ENCODE measurements at regions not wholly inside any gene's neighbourhood (a gene's known extent, or its start where the extent isn't known, plus 50 kb on each side); places are given as distances from the start of the nearest gene placed in this dataset.

DNA sequence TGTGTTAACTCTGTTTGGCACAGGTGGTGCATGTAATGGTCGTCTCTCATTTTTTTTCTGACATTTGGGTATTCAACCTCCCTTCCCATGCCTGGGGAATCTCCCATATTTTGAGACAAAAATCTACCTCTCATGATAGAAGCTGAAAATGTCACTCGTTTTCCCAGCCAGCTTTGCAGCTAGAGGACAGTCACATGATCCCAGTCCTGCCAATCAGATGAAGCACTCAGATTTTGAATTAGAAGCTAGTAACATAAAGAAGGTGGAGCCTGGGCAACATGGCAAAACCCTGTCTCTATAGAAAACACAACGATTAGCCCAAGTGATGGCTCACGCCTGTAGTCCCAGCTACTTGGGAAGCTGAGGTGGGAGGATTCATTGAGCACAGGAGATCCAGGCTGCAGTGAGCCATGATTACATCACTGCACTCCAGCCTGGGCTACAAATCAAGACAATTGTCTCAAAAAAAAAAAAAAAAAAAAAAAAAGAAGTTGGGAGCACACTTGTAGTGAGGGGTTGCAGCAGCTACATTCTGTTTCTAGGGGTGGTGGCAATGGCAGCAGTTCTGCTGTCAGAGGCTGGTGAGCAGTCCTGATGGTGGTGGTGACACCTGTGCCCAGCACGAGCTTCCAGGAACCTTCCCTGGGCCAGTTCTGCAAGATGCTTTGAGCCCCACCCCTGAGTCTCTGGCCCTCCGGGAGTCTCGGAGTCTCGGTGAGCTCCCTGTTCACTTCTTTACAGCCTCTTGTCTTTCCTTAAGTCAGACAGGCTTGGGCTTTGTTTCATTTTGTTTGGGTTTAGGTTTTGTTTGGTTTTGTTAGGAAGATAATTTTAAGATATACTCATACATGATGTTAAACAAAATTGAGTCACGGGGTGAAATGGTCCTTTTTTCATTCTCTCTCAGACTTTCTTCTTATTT, 94.1 kb upstream of the KCNG1 start:
- no peaks in the 10 kb centered on the region for H3K79me2 ChIP-seq (ENCODE audit: control insufficient read depth, insufficient read depth, low read length)
- no peak overlapping the region for H3K56ac ChIP-seq (ENCODE audit: low read length)
- peaks cover 11% of the 10 kb centered on the region for H3K4me1 ChIP-seq (ENCODE audit: control insufficient read depth, low read depth, low read length)
- H3K9ac ChIP-seq (ENCODE audit: low read length), result no peak overlapping the region
- no peak overlapping the region for H3K4me3 ChIP-seq (ENCODE audit: low read length)
- H2BK15ac ChIP-seq (replicated peaks; ENCODE audit: low read depth), result no peak overlapping the region
- no peak overlapping the region for H3K23ac ChIP-seq (ENCODE audit: low read length)
- no peak overlapping the region for H2AK5ac ChIP-seq (ENCODE audit: low read length)
- H3K4me2 ChIP-seq (ENCODE audit: low read length), result no peak overlapping the region
- no peak overlapping the region for H2BK120ac ChIP-seq (ENCODE audit: low read depth, low read length)
- no peak overlapping the region for H3K4ac ChIP-seq (ENCODE audit: low read depth, low read length)
- H3K18ac ChIP-seq (ENCODE audit: low read length), result no peak overlapping the region
- DNase-seq, result no peak
- no peak overlapping the region for H4K5ac ChIP-seq (ENCODE audit: low read length)
- H3K27me3 ChIP-seq (ENCODE audit: insufficient read depth, low read length, poor library complexity), result no peaks in the 10 kb centered on the region
- H3K27ac ChIP-seq (ENCODE audit: low read depth, low read length), result no peak overlapping the region
- no CpG with 5 or more reads among the region's 9 CpGs for WGBS (ENCODE audit: extremely low coverage, insufficient coverage, low lambda C conversion rate)
- no peak overlapping the region for H2BK5ac ChIP-seq (ENCODE audit: low read length)
- no peak overlapping the region for H4K8ac ChIP-seq (ENCODE audit: low read depth, low read length)
- no peaks in the 10 kb centered on the region for H3K79me1 ChIP-seq (ENCODE audit: low read length)
- H3K36me3 ChIP-seq (ENCODE audit: control insufficient read depth, insufficient read depth, low read length), result no peaks in the 10 kb centered on the region

DNA sequence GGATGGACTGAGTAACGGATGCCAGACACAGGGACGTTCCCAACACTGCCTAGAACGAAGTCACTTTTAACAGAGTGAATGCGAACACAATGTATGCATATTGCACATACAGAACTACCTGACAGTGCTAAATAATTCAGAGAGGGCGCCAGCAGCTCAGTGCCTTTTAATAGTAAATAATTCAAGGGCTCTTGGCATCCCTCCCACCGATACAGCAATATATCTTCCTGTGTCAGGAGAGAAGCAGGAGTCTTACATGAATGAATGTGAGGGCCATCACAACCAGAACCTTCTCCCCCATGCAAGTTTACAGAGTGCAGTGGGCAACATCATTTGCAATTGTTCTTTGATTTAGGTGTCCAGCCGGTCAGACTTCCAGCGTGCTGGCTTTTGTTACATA, 88.4 kb upstream of the KCNG1 start:
- no peaks in the 10 kb centered on the region for H3K27me3 ChIP-seq (ENCODE audit: insufficient read depth, low read length, poor library complexity)
- no CpG with 5 or more reads among the region's 8 CpGs for WGBS (ENCODE audit: extremely low coverage, insufficient coverage, low lambda C conversion rate)

DNA sequence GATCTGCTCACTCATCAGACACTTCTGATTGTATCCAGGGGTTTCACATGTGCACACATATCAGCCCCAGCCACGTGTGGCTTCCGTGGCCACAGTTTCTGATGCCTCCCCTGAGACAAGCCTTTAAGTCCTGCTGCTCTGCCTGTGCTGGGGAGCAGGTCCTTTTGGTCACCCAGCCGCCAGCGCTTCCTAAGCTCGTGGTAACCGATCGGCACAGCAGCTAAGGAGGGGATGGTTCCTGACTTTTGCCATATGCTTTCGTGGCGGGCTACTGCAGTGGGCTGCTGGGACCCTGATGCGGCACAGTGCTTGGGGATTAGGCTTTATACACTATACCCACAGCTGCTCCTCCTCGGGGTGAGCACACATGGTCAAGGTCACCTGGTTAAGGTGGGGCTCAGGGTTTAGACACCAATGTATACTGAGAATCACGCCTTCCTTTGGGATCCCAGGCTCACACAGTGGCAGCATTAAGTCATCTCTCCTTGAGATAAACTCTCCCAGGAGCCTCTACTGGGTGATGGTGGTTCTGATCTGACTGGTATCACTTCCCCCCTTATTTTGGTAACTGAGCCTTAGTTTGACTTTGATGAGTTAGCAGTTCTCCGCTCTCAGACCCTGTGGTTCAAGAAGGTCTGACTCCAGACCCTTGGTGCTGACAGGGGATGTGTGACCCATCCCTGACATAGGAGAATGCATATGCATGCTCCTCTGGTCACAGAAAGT, 85.9 kb upstream of the KCNG1 start:
- Histone ChIP-seq H3K4ac (ENCODE audit: low read depth, low read length) (no peak overlapping the region), H3K4me1 (ENCODE audit: control insufficient read depth, low read depth, low read length) (no peaks in the 10 kb centered on the region), H2AK5ac (ENCODE audit: low read length) (no peak overlapping the region), H3K79me1 (ENCODE audit: low read length) (no peaks in the 10 kb centered on the region), H2BK120ac (ENCODE audit: low read depth, low read length) (no peak overlapping the region), H3K4me2 (ENCODE audit: low read length) (no peak overlapping the region), H3K18ac (ENCODE audit: low read length) (no peak overlapping the region), H2BK15ac (replicated peaks; ENCODE audit: low read depth) (no peak overlapping the region), H3K36me3 (ENCODE audit: control insufficient read depth, insufficient read depth, low read length) (no peaks in the 10 kb centered on the region), H3K23ac (ENCODE audit: low read length) (no peak overlapping the region), H3K27me3 (ENCODE audit: insufficient read depth, low read length, poor library complexity) (no peaks in the 10 kb centered on the region), H3K56ac (ENCODE audit: low read length) (no peak overlapping the region), H3K79me2 (ENCODE audit: control insufficient read depth, insufficient read depth, low read length) (no peaks in the 10 kb centered on the region), H4K8ac (ENCODE audit: low read depth, low read length) (no peak overlapping the region), H4K5ac (ENCODE audit: low read length) (no peak overlapping the region), H3K27ac (ENCODE audit: low read depth, low read length) (no peak overlapping the region), H3K9ac (ENCODE audit: low read length) (no peak overlapping the region), H3K4me3 (ENCODE audit: low read length) (no peak overlapping the region), H2BK5ac (ENCODE audit: low read length) (no peak overlapping the region)
- no CpG with 5 or more reads among the region's 13 CpGs for WGBS (ENCODE audit: extremely low coverage, insufficient coverage, low lambda C conversion rate)
- DNase-seq, result no peak

More for the DNA sequence above, 88.4 kb upstream of the KCNG1 start:
- Histone ChIP-seq H3K18ac (ENCODE audit: low read length) (no peak overlapping the region), H2BK5ac (ENCODE audit: low read length) (no peak overlapping the region), H3K4ac (ENCODE audit: low read depth, low read length) (no peak overlapping the region), H3K9ac (ENCODE audit: low read length) (no peak overlapping the region), H4K8ac (ENCODE audit: low read depth, low read length) (no peak overlapping the region), H3K4me2 (ENCODE audit: low read length) (no peak overlapping the region), H2AK5ac (ENCODE audit: low read length) (no peak overlapping the region), H3K4me3 (ENCODE audit: low read length) (no peak overlapping the region), H4K5ac (ENCODE audit: low read length) (no peak overlapping the region), H3K79me1 (ENCODE audit: low read length) (no peaks in the 10 kb centered on the region), H3K27ac (ENCODE audit: low read depth, low read length) (no peak overlapping the region), H3K23ac (ENCODE audit: low read length) (no peak overlapping the region), H3K4me1 (ENCODE audit: control insufficient read depth, low read depth, low read length) (no peaks in the 10 kb centered on the region), H2BK120ac (ENCODE audit: low read depth, low read length) (no peak overlapping the region), H3K79me2 (ENCODE audit: control insufficient read depth, insufficient read depth, low read length) (no peaks in the 10 kb centered on the region), H3K36me3 (ENCODE audit: control insufficient read depth, insufficient read depth, low read length) (no peaks in the 10 kb centered on the region), H2BK15ac (replicated peaks; ENCODE audit: low read depth) (no peak overlapping the region), H3K56ac (ENCODE audit: low read length) (no peak overlapping the region)
- DNase-seq, result no peak

DNA sequence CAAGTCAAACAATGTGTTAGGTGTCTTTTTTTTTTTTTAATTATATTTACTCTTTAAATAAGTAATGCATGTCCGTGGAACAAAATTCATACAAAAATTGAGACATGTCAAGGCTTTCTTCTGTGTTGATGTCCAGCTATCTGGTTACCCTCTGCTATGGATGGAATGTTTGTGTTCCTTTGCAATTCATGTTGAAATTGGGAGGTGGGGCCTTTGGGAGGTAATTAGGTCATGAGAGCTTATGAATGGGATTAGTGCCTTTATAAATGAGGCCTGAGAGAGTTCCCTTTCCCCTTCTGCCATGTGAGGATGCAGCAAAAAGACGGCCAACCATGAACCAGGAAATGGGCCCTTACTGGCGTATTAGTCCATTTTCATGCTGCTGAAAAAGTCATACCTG, 83.1 kb upstream of the KCNG1 start:
- H3K4me3 ChIP-seq (ENCODE audit: low read length), result no peak overlapping the region
- no peak overlapping the region for H3K56ac ChIP-seq (ENCODE audit: low read length)
- H3K36me3 ChIP-seq (ENCODE audit: control insufficient read depth, insufficient read depth, low read length), result no peaks in the 10 kb centered on the region
- H3K79me1 ChIP-seq (ENCODE audit: low read length), result no peaks in the 10 kb centered on the region
- no peak overlapping the region for H2AK5ac ChIP-seq (ENCODE audit: low read length)
- H3K4me1 ChIP-seq (ENCODE audit: control insufficient read depth, low read depth, low read length), result no peaks in the 10 kb centered on the region
- H3K79me2 ChIP-seq (ENCODE audit: control insufficient read depth, insufficient read depth, low read length), result no peaks in the 10 kb centered on the region
- H3K18ac ChIP-seq (ENCODE audit: low read length), result no peak overlapping the region
- no CpG with 5 or more reads among the region's 3 CpGs for WGBS (ENCODE audit: extremely low coverage, insufficient coverage, low lambda C conversion rate)
- H2BK5ac ChIP-seq (ENCODE audit: low read length), result no peak overlapping the region
- H3K9ac ChIP-seq (ENCODE audit: low read length), result no peak overlapping the region
- H3K23ac ChIP-seq (ENCODE audit: low read length), result no peak overlapping the region
- H3K27me3 ChIP-seq (ENCODE audit: insufficient read depth, low read length, poor library complexity), result no peaks in the 10 kb centered on the region
- H3K27ac ChIP-seq (ENCODE audit: low read depth, low read length), result no peak overlapping the region
- H2BK15ac ChIP-seq (replicated peaks; ENCODE audit: low read depth), result no peak overlapping the region
- no peak overlapping the region for H4K8ac ChIP-seq (ENCODE audit: low read depth, low read length)
- H2BK120ac ChIP-seq (ENCODE audit: low read depth, low read length), result no peak overlapping the region
- H3K4me2 ChIP-seq (ENCODE audit: low read length), result no peak overlapping the region
- no peak for DNase-seq
- H4K5ac ChIP-seq (ENCODE audit: low read length), result no peak overlapping the region
- no peak overlapping the region for H3K4ac ChIP-seq (ENCODE audit: low read depth, low read length)

DNA sequence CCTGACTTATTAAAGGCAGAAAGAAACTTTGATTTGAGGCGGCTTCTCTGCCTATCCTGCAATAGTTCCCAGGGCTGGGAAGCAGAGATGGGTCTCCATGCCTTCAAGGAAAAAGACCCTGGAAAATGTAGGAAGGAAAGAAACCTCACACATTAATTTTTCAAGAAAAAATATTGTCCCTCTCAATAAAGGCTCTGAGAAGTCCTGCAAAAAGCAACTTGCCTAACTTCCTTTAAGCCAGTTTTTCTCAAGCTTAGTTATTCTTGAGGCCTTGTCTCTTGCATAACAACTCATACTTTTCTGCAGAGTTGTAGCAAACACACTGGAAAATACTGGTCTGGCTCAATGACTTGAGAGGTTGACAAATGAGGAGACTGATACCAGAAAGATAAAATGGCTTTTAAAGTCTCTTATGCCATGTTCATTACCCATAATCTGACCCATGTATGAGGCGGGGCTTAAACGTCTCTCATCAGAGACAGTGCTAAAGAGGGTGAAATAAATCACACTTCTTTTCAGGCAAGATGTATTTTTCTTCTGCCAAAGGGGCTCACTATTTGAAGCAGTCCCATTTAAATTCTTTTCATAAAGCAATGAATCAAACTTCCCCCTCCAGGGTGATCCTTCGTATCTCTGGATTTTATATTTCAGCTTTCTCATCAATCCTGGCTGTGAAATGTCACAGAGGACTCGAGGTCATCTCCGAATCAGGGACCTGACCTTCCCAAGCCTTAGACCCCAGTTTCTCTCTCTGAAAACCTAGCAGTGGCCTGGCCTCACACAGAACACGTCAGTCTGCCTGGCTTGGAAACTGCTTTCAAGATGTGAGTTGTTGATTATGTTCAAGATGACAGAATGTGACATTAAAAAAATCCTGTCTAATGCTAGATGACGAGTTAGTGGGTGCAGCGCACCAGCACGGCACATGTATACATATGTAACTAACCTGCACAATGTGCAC, 82.3 kb upstream of the KCNG1 start:
- Histone ChIP-seq H3K56ac (ENCODE audit: low read length) (no peak overlapping the region), H3K27me3 (ENCODE audit: insufficient read depth, low read length, poor library complexity) (no peaks in the 10 kb centered on the region), H4K8ac (ENCODE audit: low read depth, low read length) (no peak overlapping the region), H3K9ac (ENCODE audit: low read length) (no peak overlapping the region), H4K5ac (ENCODE audit: low read length) (no peak overlapping the region), H3K4me3 (ENCODE audit: low read length) (no peak overlapping the region), H3K4ac (ENCODE audit: low read depth, low read length) (no peak overlapping the region), H3K23ac (ENCODE audit: low read length) (no peak overlapping the region), H3K36me3 (ENCODE audit: control insufficient read depth, insufficient read depth, low read length) (no peaks in the 10 kb centered on the region), H3K4me2 (ENCODE audit: low read length) (no peak overlapping the region), H3K18ac (ENCODE audit: low read length) (no peak overlapping the region), H2BK120ac (ENCODE audit: low read depth, low read length) (no peak overlapping the region), H2BK5ac (ENCODE audit: low read length) (no peak overlapping the region), H2AK5ac (ENCODE audit: low read length) (no peak overlapping the region), H3K79me2 (ENCODE audit: control insufficient read depth, insufficient read depth, low read length) (no peaks in the 10 kb centered on the region), H2BK15ac (replicated peaks; ENCODE audit: low read depth) (no peak overlapping the region), H3K4me1 (ENCODE audit: control insufficient read depth, low read depth, low read length) (no peaks in the 10 kb centered on the region), H3K79me1 (ENCODE audit: low read length) (no peaks in the 10 kb centered on the region), H3K27ac (ENCODE audit: low read depth, low read length) (no peak overlapping the region)
- no peak for DNase-seq
- WGBS (ENCODE audit: extremely low coverage, insufficient coverage, low lambda C conversion rate), result no CpG with 5 or more reads among the region's 10 CpGs
